ENCODE measurements at regions not wholly inside any gene's neighbourhood (a gene's known extent, or its start where the extent isn't known, plus 50 kb on each side); places are given as distances from the start of the nearest gene placed in this dataset.

DNA sequence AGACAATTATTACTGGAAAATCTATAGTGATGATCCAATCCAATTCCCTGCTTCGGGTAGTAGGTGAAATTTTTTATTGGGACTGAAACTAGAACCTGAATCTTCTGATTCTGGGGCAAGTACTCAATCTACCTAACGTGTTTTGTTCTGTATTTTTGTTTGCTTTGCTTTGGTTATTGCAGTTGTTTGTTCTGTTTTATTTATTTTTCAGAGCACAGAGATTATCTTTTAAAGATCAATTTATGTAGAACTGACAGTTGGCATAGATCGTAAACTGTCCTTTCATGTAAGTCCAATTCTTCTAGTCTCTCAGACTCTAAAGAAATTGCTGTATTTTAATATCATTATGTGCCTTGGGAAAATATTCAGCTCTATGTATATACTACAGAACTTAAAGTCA lies 401.6 kb downstream of the ANXA1 start:
- DNase-seq (ENCODE audit: low read depth in 2 of 2) = no peak

GRCh38 chr9:73558471-73558870 lies 406.8 kb downstream of the ANXA1 start:
- DNase-seq (ENCODE audit: low read depth in 2 of 2) = no peak

GRCh38 chr9:73565026-73565425 lies 413.4 kb downstream of the ANXA1 start:
- no peak for DNase-seq (ENCODE audit: low read depth in 2 of 2)

GRCh38 chr9:73565833-73566465 lies 414.3 kb downstream of the ANXA1 start:
- DNase-seq (ENCODE audit: low read depth in 2 of 2) = no peak

DNA sequence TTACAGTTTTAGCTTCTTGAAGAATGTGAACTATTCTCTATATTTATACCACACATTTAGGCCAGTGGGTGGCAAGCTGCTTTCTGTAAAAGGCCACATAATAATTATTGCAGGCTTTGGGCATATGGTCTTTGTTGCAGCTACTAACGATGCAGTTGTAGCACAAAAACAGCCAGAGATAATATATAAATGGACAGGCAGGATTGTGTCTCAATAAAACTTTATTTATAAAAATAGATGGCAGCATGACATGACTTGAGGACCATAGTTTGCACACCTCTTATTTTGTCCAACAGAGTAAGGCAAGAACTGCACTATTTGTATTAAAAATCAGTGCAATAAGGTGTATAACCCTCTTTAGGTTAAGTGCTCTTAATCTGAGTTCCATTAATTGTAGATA lies 415.0 kb downstream of the ANXA1 start:
- no peak for DNase-seq (ENCODE audit: low read depth in 2 of 2)

DNA sequence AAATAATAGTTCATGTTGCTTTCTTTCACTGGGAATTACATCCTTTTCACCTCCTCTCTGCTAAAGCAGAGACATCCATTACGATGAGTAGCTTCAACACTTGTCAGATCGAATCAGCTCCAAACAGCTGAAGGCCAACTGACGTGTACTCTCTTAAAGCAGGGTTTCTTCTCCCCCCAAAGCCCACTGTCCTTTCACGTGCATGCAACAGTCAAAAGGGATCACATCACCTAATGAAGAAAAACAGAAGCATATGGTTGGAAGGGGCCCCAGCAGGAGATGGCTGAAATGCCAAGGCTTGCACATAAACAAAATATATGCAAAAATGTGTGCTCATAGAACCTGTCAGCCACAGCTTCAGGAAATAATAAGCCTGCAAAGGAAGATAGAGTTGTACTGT lies 421.6 kb downstream of the ANXA1 start:
- DNase-seq (ENCODE audit: low read depth in 2 of 2) = no peak

DNA sequence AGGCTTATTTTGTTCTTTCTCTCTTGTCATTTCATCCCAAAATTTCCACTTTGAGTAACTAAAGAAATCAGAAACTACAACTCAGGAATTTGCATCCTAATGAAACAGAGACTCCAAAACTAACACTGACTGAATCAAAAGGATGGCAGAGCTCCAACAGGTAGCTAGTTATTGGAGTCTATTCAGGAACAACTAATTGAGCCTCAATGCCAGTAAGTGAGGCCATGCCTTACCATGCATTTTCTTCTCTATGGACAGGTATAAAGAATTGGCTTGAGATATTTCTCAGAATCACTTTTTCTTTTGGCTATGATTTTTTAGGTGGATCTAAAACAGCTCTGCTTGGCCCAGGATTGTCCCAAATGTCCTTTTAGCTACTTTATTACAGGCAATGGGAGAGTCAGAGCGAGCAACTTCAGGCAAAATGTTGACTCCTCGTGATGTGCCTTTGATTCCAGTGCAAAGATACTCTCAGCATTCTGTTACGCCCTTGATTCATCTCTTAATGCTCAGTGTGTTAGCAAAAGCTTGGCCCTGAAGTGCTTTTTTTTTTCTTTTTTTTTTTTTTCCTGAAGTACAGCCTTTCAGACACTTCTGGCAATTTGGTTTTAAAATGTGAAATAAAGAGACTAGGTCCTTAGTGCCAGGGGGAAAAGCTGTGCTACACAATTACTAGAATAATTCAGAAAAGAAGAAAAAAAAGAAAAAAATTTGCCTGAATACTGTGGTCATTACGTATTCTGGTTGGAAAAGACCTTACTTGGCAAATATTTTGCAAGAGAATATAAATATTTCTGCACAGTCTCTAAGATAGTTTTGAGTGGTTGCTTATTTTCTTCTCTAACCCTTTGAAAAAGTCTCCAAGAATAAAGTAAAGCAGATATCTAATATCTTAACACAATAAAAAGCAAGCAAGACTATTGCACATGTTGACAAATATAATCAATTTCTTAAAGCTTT lies 423.7 kb downstream of the ANXA1 start:
- no peak for DNase-seq (ENCODE audit: low read depth in 2 of 2)

DNA sequence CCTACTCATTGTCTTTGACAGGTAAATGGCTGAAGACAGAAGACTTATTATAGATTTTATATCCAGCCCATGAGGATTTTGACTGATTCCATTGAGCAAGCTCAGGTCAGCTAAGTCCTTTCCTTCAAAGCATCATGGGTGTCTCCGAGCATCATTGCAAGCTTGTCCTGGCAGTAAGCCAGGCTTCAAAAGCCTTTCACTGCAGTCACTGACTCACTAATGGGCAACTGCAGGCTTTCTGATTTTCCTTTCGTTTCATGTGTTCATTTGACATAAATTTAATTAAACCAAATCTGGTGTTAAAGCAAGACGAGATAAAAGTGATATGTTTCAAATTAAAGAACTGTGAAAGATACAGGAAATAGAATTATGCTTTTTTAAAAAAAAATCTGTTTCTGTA lies 426.2 kb downstream of the ANXA1 start:
- no peak for DNase-seq (ENCODE audit: low read depth in 2 of 2)

DNA sequence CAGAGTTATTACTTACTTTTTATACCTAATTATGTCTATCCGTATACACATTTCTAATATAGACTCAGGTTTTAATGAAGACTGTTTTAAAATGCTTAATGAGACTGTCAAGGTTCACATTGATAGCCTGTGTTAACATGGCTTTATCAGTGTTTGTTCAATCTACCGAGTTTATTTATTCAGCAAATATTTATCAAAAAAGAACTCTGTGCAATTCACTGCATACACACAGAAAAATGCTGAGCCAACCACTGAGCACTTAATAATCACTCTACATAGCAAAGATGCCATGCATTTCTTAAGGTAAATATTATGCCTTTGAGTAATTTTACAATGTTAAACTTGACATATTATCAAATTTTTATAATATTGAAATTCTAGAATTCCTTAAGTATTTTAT lies 428.2 kb downstream of the ANXA1 start:
- no peak for DNase-seq (ENCODE audit: low read depth in 2 of 2)

- DNase-seq (ENCODE audit: low read depth in 2 of 2) = no peak
These were observed 431.9 kb downstream of the ANXA1 start for GRCh38 chr9:73583576-73583975.

DNA sequence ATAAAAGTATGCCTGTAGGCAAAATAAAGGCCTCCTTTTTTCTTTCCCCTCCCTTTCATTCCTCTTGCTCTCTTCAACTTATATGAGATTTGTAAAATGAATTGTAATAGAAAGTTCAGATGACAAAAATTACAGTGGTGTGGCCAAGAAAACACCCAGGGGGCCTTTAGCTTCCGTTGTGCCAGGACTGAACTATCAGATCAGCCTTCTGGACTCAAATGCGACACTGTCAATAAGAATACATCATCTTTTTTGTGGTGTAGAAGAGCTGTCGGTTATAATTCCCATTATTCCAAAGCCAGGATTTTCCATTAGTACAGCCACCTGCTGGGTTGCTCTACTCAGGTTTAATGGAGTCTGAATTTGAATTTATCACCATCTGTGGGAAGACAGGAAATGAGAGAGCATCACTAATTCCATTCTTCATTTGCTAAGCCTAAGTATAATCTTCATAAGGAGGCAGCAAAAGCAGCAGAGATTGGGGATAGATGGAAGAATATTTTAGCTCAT lies 443.4 kb downstream of the ANXA1 start:
- no peak for DNase-seq (ENCODE audit: low read depth in 2 of 2)

GRCh38 chr9:73596321-73596720 lies 444.7 kb downstream of the ANXA1 start:
- DNase-seq (ENCODE audit: low read depth in 2 of 2) = no peak

DNA sequence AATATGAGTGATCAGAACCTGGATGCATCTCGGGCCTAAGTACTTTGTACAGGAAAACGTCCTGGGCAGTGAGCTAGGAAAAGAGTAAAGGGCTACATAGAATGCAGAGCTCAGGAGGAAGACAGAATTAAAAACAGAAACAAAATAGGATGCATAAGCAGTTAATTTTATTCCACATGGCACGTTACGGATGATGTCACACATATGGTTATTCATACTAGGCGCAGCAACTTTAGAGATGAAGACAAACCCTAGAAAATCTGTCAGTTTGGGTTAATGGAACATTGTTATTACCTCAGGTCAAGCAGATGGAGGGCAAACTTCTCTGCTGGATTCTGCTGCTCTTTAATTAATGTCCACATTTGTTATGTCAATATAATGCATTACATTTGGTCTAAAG lies 445.4 kb downstream of the ANXA1 start:
- DNase-seq (ENCODE audit: low read depth in 2 of 2) = no peak

DNA sequence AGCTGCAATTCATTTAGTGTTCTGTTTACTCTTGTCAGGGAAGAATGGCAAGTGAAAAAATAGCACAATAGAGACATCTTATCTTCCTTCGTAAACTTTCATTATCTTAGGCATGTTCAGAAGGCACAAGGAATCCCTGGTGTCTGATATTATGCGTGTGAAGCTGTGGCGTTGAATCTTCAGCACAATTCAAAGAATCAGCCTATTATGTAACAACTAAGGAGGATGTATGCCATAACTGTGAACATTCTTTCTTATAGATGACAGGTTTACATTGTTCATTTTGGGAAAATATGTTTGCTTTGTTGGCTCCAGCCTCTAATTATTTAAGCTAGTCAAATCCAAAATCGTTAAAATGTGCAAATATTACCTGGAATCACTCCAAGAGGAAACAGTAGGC lies 446.1 kb downstream of the ANXA1 start:
- DNase-seq (ENCODE audit: low read depth in 2 of 2) = no peak

- no peak for DNase-seq (ENCODE audit: low read depth in 2 of 2)
These were observed 457.7 kb downstream of the ANXA1 start for GRCh38 chr9:73609381-73609780.

GRCh38 chr9:73611032-73611431 lies 459.4 kb downstream of the ANXA1 start:
- DNase-seq (ENCODE audit: low read depth in 2 of 2) = no peak

DNA sequence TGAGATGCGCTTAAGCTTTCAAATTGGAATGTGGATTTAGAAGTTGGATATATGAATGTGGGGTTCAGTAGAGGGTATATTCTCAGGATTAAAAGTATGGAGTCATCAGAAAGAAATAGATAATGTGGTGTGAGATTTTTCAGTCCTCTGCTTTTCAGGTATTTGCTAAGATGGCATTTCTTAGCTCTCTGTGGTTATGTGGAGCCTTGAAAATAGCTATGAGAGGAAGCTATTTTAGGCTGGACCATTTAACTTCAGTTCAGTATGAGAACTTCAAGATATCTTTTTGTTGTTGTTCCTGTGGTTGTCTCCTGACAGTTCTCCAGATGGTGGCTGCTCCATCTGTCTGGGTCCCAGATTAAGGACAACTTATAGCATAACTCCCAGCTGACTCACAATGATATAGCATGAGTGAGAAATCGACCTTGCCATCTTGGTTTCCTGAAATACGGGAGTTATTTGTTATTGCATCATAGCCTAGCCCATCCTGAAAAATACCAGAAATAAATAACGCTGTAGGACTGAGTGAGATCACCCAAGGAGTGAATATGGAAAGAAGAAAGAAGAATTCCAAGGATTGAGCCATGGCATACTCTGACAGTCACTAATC lies 461.5 kb downstream of the ANXA1 start:
- no peak for DNase-seq (ENCODE audit: low read depth in 2 of 2)

DNA sequence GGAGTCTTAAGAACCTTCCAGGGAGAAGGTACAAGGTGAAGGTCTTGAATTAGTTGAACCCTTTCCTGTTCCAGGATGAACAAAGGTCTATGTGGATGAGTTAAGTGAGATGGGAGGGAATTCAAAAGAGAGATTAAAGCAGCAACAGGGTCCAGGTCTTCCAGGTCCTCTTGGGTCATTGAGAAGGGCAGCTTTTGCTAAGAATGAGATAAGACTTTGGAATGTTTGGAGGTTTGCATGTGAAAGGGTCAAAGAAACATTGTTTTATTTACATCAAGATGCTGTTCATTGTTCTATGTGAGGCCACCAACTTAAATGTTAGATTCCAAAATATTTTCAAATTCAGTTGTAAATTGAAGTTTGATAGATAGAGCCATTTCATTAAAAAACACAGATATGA lies 463.9 kb downstream of the ANXA1 start:
- no peak for DNase-seq (ENCODE audit: low read depth in 2 of 2)

GRCh38 chr9:73617586-73617985 lies 465.9 kb downstream of the ANXA1 start:
- no peak for DNase-seq (ENCODE audit: low read depth in 2 of 2)

DNA sequence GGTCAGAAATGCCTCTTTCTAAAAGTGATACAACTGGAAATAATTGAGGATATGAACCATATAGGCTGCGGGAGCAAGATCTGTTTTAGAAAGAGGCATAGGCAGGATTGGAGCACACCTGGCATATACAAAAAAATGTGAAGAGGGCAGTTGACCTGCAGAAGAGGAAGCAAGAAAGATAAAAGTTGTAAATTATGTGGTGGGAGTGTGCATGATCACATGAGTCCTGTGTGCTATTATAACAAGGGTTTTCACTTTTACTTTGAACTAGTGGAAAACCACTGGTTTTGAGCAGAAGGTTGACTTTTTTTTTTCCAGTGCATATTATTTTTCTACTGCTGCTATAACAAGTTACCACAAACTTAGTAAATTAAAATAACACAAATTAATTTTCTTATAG lies 489.3 kb downstream of the ANXA1 start:
- DNase-seq (ENCODE audit: low read depth in 2 of 2) = no peak

- DNase-seq (ENCODE audit: low read depth in 2 of 2) = no peak
These were observed 491.8 kb downstream of the ANXA1 start for GRCh38 chr9:73643379-73644013.

- DNase-seq (ENCODE audit: low read depth in 2 of 2) = no peak
These were observed 495.9 kb downstream of the ANXA1 start for GRCh38 chr9:73647560-73647959.

Measured in stimulated activated CD4-positive, alpha-beta T cell treated with anti-CD3 and anti-CD28 coated beads, Interleukin-1b, Interleukin-23, amount 100 ng/mL, for 1 hour (primary cell).